ENCODE measurements at regions not wholly inside any gene's neighbourhood (a gene's known extent, or its start where the extent isn't known, plus 50 kb on each side); places are given as distances from the start of the nearest gene placed in this dataset.

DNA sequence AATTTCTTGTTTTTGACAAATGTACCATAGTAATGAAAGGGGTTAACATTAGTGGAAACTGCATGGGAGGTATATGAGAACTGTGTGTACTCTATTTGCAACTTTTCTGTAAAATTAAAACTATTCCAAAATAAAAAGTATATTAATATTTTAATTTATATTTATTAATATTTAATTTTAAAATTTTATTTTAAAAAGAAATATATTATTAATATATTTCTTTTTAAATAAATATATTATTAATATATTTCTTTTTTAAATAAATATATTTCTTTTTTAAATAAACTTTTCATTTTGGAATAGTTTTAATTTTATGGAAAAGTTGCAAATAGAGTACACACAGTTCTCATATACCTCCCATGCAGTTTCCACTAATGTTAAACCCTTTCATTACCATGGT lies 101.1 kb upstream of the SLC7A1 start:
- H3K27me3 ChIP-seq (ENCODE audit: control insufficient read depth in 5 of 5, insufficient read depth in 4 of 5, low read length in 5 of 5) = peaks cover 0 to 8% (median 0%) of the 10 kb centered on the region in 5 donors
- no peak overlapping the region for H3K4me3 ChIP-seq (ENCODE audit: low read depth in 1 of 5, low read length in 5 of 5)
- H3K36me3 ChIP-seq (ENCODE audit: control insufficient read depth in 5 of 5, insufficient read depth in 5 of 5, low read length in 5 of 5) = no peaks in the 10 kb centered on the region
- no peak overlapping the region for H3K27ac ChIP-seq (ENCODE audit: low read depth, low read length)
- no peaks in the 10 kb centered on the region for H3K9me3 ChIP-seq (ENCODE audit: control insufficient read depth in 5 of 5, low read length in 5 of 5)
- no peaks in the 10 kb centered on the region for H3K4me1 ChIP-seq (ENCODE audit: control insufficient read depth in 5 of 5, insufficient read depth in 5 of 5, low read length in 5 of 5)
- H3K9ac ChIP-seq (ENCODE audit: low read length in 5 of 5) = no peak overlapping the region

DNA sequence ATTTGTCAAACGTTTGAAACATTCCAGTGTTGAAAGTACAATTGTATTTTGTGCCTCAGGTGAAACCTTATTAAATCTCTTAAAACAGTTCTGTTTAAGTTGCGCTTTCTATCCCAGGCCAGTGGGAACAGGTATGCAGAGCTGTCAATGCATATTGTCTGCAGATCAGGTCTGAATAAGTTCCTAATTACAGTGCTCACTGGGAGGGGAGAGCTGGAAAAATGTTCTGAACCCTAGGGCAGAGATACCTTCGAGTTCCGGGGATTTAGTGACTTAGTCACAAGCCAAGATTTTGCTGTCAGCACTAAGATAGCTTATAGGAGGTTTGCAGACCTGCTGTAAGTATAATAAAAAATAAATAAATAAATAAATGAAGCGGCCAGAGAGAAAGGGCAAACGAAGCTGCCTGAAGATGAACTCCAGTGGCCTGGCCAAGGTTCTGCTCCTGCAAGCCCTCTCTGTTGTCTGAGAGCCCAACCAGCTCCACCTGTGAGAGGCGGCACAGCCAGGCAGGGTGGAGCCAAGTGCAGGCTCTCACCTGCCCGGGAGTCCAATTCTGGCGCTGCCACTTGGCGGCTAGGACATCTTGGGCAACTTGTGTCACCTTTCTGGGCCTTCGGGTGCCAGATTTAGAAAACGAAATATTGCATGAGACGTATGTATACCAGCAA lies 97.9 kb upstream of the SLC7A1 start:
- Histone ChIP-seq H3K9ac (ENCODE audit: low read length in 5 of 5) (no peak overlapping the region), H3K4me3 (ENCODE audit: low read depth in 1 of 5, low read length in 5 of 5) (no peak overlapping the region), H3K27me3 (ENCODE audit: control insufficient read depth in 5 of 5, insufficient read depth in 4 of 5, low read length in 5 of 5) (peaks cover 0 to 4% (median 0%) of the 10 kb centered on the region in 5 donors), H3K27ac (ENCODE audit: low read depth, low read length) (no peak overlapping the region), H3K4me1 (ENCODE audit: control insufficient read depth in 5 of 5, insufficient read depth in 5 of 5, low read length in 5 of 5) (no peaks in the 10 kb centered on the region), H3K36me3 (ENCODE audit: control insufficient read depth in 5 of 5, insufficient read depth in 5 of 5, low read length in 5 of 5) (no peaks in the 10 kb centered on the region), H3K9me3 (ENCODE audit: control insufficient read depth in 5 of 5, low read length in 5 of 5) (no peaks in the 10 kb centered on the region)

DNA sequence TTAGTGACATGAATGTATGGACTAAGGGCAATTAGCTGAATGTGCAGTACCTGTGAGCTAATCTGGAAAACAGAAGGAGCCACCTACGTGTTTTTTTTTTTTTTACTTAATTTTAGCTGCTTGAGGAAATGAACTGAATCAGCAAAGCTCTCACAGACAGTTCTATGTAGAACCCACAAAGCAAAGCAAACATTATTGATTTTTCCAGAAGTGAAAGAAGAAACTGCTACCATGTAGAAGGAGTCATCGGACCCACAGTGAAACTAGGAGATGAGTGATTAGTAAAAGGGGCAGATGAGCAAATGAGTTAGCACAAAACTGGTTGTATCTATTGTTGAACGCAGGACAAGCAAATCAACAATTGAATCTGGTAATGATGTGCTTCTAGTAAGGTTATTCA lies 94.1 kb upstream of the SLC7A1 start:
- H3K27me3 ChIP-seq (ENCODE audit: control insufficient read depth in 5 of 5, insufficient read depth in 4 of 5, low read length in 5 of 5) = no peaks in the 10 kb centered on the region
- H3K4me3 ChIP-seq (ENCODE audit: low read depth in 1 of 5, low read length in 5 of 5) = no peak overlapping the region
- no peak overlapping the region for H3K9ac ChIP-seq (ENCODE audit: low read length in 5 of 5)
- H3K27ac ChIP-seq (ENCODE audit: low read depth, low read length) = no peak overlapping the region
- H3K9me3 ChIP-seq (ENCODE audit: control insufficient read depth in 5 of 5, low read length in 5 of 5) = peaks cover 0 to 3% (median 0%) of the 10 kb centered on the region in 5 donors
- no peaks in the 10 kb centered on the region for H3K4me1 ChIP-seq (ENCODE audit: control insufficient read depth in 5 of 5, insufficient read depth in 5 of 5, low read length in 5 of 5)
- no peaks in the 10 kb centered on the region for H3K36me3 ChIP-seq (ENCODE audit: control insufficient read depth in 5 of 5, insufficient read depth in 5 of 5, low read length in 5 of 5)

DNA sequence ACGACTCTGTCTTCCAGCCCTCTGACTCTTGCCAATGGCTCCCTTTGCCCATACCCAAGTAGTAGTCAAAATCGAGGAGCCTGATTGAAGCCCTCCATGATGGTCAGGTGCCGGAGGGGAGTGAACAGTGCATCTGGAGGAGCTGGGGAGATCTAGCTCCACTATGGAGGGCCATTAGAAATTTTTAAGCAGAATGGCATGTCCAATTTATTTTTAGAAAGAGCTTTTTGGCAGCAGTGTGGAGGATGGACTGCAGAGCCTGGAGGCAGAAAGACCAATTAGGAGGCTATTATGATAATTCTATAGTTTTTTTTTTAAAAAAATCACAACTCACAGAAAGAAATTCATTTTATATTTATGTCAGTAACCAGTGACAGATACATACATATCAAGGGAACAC lies 92.7 kb upstream of the SLC7A1 start:
- no peaks in the 10 kb centered on the region for H3K36me3 ChIP-seq (ENCODE audit: control insufficient read depth in 5 of 5, insufficient read depth in 5 of 5, low read length in 5 of 5)
- no peaks in the 10 kb centered on the region for H3K4me1 ChIP-seq (ENCODE audit: control insufficient read depth in 5 of 5, insufficient read depth in 5 of 5, low read length in 5 of 5)
- no peak overlapping the region for H3K4me3 ChIP-seq (ENCODE audit: low read depth in 1 of 5, low read length in 5 of 5)
- no peaks in the 10 kb centered on the region for H3K27me3 ChIP-seq (ENCODE audit: control insufficient read depth in 5 of 5, insufficient read depth in 4 of 5, low read length in 5 of 5)
- H3K9ac ChIP-seq (ENCODE audit: low read length in 5 of 5) = no peak overlapping the region
- no peak overlapping the region for H3K27ac ChIP-seq (ENCODE audit: low read depth, low read length)
- H3K9me3 ChIP-seq (ENCODE audit: control insufficient read depth in 5 of 5, low read length in 5 of 5) = peaks cover 0 to 9% (median 7%) of the 10 kb centered on the region in 5 donors

DNA sequence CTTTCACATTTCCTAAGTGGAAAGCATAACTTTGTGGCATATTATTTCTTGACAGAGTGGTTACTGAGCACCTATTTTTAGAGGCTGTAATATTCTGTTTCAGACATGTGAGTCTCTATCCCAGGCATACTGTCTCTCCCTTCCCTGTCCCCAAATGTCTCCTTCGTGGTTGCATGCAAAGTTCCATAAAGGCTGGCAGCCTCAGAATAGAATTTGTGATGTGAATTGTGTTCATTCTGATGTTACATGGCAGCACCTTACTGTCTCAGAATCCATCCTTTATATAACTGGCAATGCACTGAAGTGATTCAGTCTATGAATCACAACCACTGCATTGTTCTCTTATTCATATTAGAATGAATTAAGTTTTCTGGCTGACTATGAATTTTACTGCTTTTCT lies 89.0 kb upstream of the SLC7A1 start:
- H3K4me3 ChIP-seq (ENCODE audit: low read depth in 1 of 5, low read length in 5 of 5) = no peak overlapping the region
- peaks cover 0 to 9% (median 7%) of the 10 kb centered on the region in 5 donors for H3K9me3 ChIP-seq (ENCODE audit: control insufficient read depth in 5 of 5, low read length in 5 of 5)
- no peak overlapping the region for H3K27ac ChIP-seq (ENCODE audit: low read depth, low read length)

DNA sequence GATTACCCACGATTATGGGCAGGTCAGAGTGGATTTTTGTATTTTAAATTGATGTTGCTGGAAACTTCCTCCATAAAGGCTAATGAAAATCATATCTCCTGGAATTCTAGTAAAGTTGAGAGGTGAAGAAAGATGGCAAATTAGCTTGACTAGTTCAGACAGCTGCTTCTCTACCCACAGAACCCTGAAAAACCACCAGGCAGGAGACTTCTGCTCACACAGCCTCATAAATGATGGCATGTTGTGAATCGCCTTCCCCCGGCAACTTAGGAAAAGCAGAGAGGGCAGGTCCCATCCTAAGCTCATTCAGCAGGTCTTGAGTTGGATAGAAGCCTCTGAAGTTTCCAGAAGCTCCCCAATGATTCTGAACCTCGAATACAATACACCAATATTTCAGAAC lies 87.6 kb upstream of the SLC7A1 start:
- Histone ChIP-seq H3K4me3 (ENCODE audit: low read depth in 1 of 5, low read length in 5 of 5) (no peak overlapping the region), H3K36me3 (ENCODE audit: control insufficient read depth in 5 of 5, insufficient read depth in 5 of 5, low read length in 5 of 5) (no peaks in the 10 kb centered on the region), H3K27me3 (ENCODE audit: control insufficient read depth in 5 of 5, insufficient read depth in 4 of 5, low read length in 5 of 5) (peaks cover 0 to 5% (median 3%) of the 10 kb centered on the region in 5 donors), H3K27ac (ENCODE audit: low read depth, low read length) (no peak overlapping the region), H3K9ac (ENCODE audit: low read length in 5 of 5) (no peak overlapping the region), H3K4me1 (ENCODE audit: control insufficient read depth in 5 of 5, insufficient read depth in 5 of 5, low read length in 5 of 5) (peaks cover 3 to 11% (median 8%) of the 10 kb centered on the region in 5 donors), H3K9me3 (ENCODE audit: control insufficient read depth in 5 of 5, low read length in 5 of 5) (peaks cover 0 to 9% (median 7%) of the 10 kb centered on the region in 5 donors)

More for the DNA sequence above, 89.0 kb upstream of the SLC7A1 start:
- H3K4me1 ChIP-seq (ENCODE audit: control insufficient read depth in 5 of 5, insufficient read depth in 5 of 5, low read length in 5 of 5) = peaks cover 3 to 11% (median 8%) of the 10 kb centered on the region in 5 donors
- no peak overlapping the region for H3K9ac ChIP-seq (ENCODE audit: low read length in 5 of 5)
- H3K27me3 ChIP-seq (ENCODE audit: control insufficient read depth in 5 of 5, insufficient read depth in 4 of 5, low read length in 5 of 5) = peaks cover 0 to 4% (median 0%) of the 10 kb centered on the region in 5 donors
- H3K36me3 ChIP-seq (ENCODE audit: control insufficient read depth in 5 of 5, insufficient read depth in 5 of 5, low read length in 5 of 5) = no peaks in the 10 kb centered on the region

DNA sequence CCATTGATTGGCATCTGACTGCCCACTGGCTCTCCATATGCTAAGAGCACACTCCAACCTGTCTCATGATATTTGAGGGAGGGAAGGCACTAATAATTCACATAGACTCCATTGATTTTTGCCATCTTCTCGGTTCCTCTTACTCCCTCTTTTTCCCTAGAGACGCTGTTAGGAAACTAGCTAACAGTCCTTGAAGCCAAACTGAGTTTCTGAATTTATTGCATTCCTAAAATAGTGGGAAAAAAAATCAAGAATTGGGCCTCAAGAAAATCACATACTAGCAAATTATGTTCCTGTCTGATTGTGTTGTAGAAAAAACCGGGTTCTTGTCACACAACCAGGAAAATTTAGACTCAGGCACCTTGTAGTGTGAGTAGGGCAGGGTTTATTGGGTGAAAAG lies 86.4 kb upstream of the SLC7A1 start:
- peaks cover 3 to 11% (median 8%) of the 10 kb centered on the region in 5 donors for H3K4me1 ChIP-seq (ENCODE audit: control insufficient read depth in 5 of 5, insufficient read depth in 5 of 5, low read length in 5 of 5)
- no peak overlapping the region for H3K9ac ChIP-seq (ENCODE audit: low read length in 5 of 5)
- H3K36me3 ChIP-seq (ENCODE audit: control insufficient read depth in 5 of 5, insufficient read depth in 5 of 5, low read length in 5 of 5) = no peaks in the 10 kb centered on the region
- H3K9me3 ChIP-seq (ENCODE audit: control insufficient read depth in 5 of 5, low read length in 5 of 5) = peaks cover 0 to 9% (median 7%) of the 10 kb centered on the region in 5 donors
- H3K27me3 ChIP-seq (ENCODE audit: control insufficient read depth in 5 of 5, insufficient read depth in 4 of 5, low read length in 5 of 5) = peaks cover 0 to 5% (median 3%) of the 10 kb centered on the region in 5 donors
- H3K27ac ChIP-seq (ENCODE audit: low read depth, low read length) = no peak overlapping the region
- no peak overlapping the region for H3K4me3 ChIP-seq (ENCODE audit: low read depth in 1 of 5, low read length in 5 of 5)

DNA sequence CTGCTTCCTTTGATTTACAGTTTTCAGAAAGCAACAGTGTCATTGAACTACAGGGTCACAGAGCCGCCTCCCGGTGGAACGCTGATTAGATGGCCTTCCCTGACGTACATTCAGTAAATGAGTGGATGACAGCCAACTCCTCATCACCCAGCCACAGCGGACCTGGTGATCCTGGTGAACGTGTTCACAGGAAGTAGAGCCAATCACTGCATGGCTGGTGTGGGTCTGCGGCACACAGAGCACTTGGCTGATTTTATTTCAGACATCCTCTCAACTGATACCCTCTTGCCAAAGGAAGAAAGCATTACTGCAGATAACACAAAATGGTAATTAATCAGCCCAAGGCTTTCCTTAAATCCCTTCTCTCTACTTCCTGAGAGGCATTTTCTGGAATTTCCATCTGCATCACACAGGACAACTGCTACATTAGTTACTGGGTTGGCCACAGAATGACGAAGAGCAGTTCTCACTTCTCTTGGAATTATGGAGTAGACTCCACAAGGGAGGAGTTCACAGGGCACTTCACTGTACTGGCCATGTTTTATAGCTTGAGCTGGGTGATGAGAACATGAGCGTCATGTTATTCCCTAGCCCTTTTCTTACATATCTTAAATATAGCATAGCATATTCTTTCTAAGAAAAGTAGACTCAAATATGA lies 84.0 kb upstream of the SLC7A1 start:
- Histone ChIP-seq H3K27me3 (ENCODE audit: control insufficient read depth in 5 of 5, insufficient read depth in 4 of 5, low read length in 5 of 5) (peaks cover 0 to 5% (median 3%) of the 10 kb centered on the region in 5 donors), H3K4me3 (ENCODE audit: low read depth in 1 of 5, low read length in 5 of 5) (no peak overlapping the region), H3K9me3 (ENCODE audit: control insufficient read depth in 5 of 5, low read length in 5 of 5) (peaks cover 0 to 7% (median 5%) of the 10 kb centered on the region in 5 donors), H3K27ac (ENCODE audit: low read depth, low read length) (no peak overlapping the region), H3K9ac (ENCODE audit: low read length in 5 of 5) (no peak overlapping the region), H3K36me3 (ENCODE audit: control insufficient read depth in 5 of 5, insufficient read depth in 5 of 5, low read length in 5 of 5) (no peaks in the 10 kb centered on the region), H3K4me1 (ENCODE audit: control insufficient read depth in 5 of 5, insufficient read depth in 5 of 5, low read length in 5 of 5) (peaks cover 3 to 11% (median 8%) of the 10 kb centered on the region in 5 donors)

DNA sequence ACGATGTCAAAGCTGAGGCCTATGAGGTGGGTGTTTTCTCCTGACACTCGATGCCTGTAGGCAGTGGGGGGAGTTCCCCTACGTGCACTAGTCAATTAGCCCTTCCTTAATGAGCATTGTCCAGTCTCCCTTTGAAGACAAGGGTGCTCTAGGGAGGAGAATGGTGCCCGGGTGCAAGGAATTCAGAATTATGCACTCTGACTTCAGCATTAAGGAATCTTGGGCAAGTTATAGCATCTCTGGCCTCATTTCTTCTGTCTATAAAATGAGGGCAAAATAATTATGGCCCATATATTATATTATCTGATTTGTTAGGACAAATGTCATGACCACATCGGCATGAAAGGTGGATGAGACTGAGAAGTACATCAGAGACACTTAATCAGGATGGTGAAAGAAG lies 82.1 kb upstream of the SLC7A1 start:
- no peak overlapping the region for H3K27ac ChIP-seq (ENCODE audit: low read depth, low read length)
- H3K9me3 ChIP-seq (ENCODE audit: control insufficient read depth in 5 of 5, low read length in 5 of 5) = no peaks in the 10 kb centered on the region
- H3K9ac ChIP-seq (ENCODE audit: low read length in 5 of 5) = no peak overlapping the region
- H3K27me3 ChIP-seq (ENCODE audit: control insufficient read depth in 5 of 5, insufficient read depth in 4 of 5, low read length in 5 of 5) = peaks cover 0 to 5% (median 3%) of the 10 kb centered on the region in 5 donors
- no peak overlapping the region for H3K4me3 ChIP-seq (ENCODE audit: low read depth in 1 of 5, low read length in 5 of 5)
- H3K36me3 ChIP-seq (ENCODE audit: control insufficient read depth in 5 of 5, insufficient read depth in 5 of 5, low read length in 5 of 5) = no peaks in the 10 kb centered on the region
- H3K4me1 ChIP-seq (ENCODE audit: control insufficient read depth in 5 of 5, insufficient read depth in 5 of 5, low read length in 5 of 5) = peaks cover 3 to 11% (median 8%) of the 10 kb centered on the region in 5 donors

DNA sequence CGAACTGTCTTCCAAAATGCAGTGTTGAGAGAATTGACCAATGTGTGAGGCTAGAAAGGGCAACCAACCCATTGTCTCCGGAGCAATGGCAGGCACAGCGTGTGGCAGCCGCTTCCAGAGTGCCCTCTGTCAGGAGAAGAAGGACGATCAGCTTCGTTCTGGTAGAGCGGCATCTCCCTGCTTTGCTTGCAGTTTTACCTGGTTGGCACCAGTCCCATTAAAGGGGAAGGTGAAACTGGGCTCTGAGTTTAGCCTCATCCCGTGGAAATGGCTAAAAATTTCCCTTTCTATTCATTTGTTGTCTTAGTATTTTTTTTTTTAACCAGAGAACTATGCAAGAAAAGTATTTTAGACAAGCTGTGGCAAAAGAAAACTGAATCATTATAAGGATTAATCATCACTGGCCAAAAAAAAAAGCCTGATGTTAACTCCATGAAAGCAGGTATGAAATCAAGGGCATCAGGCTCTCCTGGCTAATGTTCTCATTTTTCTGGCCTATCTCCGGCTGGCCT lies 81.5 kb upstream of the SLC7A1 start:
- Histone ChIP-seq H3K4me1 (ENCODE audit: control insufficient read depth in 5 of 5, insufficient read depth in 5 of 5, low read length in 5 of 5) (peaks cover 3 to 8% (median 5%) of the 10 kb centered on the region in 5 donors), H3K27me3 (ENCODE audit: control insufficient read depth in 5 of 5, insufficient read depth in 4 of 5, low read length in 5 of 5) (peaks cover 0 to 5% (median 3%) of the 10 kb centered on the region in 5 donors), H3K27ac (ENCODE audit: low read depth, low read length) (no peak overlapping the region), H3K36me3 (ENCODE audit: control insufficient read depth in 5 of 5, insufficient read depth in 5 of 5, low read length in 5 of 5) (no peaks in the 10 kb centered on the region), H3K9ac (ENCODE audit: low read length in 5 of 5) (no peak overlapping the region), H3K4me3 (ENCODE audit: low read depth in 1 of 5, low read length in 5 of 5) (no peak overlapping the region), H3K9me3 (ENCODE audit: control insufficient read depth in 5 of 5, low read length in 5 of 5) (no peaks in the 10 kb centered on the region)

Data from subcutaneous abdominal adipose tissue (tissue), 5 donors.